Brain pericyte (primary cell): ENCODE measurements at regions not wholly inside any gene's neighbourhood (a gene's known extent, or its start where the extent isn't known, plus 50 kb on each side); places are given as distances from the start of the nearest gene placed in this dataset.

Source experiments
- DNase-seq: peaks from one replicate; pipeline ENCODE4 v3.0.0-alpha.2; 2012; ENCODE audit warnings: low read depth, low spot score

GRCh38 chr12:102539651-102540553 lies 59.5 kb upstream of the IGF1 start:
- DNase-seq: no peak

- no peak for DNase-seq
Observed at GRCh38 chr12:102535306-102535705, 54.9 kb upstream of the IGF1 start.

DNA sequence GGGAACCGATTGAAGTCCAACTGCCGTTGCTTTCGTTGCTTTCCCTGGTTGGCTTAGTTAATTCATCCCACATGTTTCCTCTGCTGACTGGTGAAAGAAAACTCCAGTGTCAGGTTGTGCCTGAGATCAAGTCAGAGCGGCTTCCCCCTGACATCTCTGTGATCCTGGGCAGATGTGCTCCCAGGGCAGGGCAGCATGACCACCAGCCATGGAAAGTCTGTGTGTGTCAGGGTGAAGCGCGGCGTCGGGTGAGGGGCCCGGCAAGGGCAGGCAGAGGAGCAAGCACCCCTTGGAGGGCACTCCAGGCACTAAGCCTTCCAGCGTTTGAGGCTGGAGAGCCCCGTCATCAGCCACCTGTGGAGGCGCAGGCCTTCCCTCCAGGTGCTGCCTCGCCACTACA lies 54.5 kb upstream of the IGF1 start:
- DNase-seq: no peak

DNA sequence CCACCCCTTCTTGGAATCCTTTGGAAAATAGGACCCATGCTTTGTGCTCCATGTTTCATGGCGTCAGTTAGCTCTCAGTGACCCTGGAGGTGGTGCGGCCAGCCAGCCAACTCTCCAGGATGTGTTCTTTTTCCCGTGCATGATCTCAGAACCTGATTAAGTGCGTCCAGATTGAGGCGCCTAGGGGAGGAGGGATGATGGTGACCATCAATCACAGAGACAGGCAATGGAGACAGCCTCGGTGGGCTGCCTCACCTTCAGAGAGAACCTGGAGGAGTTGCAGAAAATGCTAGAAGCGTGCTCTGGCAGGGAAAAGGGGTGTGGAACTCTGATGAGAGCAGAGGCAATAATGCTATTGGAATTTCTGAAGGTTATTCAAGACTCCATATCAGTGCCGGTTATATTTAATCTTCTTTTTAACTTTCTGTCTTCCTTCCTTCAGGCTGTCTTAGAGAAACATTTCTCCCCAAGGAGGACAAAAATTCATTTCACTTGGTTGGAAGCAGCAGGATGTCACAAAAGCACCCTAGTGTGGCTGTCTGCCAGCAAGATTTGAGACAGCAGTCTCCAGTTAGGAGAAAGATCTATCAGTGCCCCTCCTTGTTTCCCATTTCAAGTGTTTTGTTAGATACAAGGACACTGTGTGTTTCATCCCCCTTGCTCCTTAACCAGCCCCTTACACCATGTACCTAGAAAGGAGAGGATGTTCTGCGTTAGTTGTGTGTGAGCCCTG lies 53.3 kb upstream of the IGF1 start:
- no peak for DNase-seq
